ENCODE measurements at regions not wholly inside any gene's neighbourhood (a gene's known extent, or its start where the extent isn't known, plus 50 kb on each side); places are given as distances from the start of the nearest gene placed in this dataset.

GRCh38 chr1:239232921-239233320, 153.4 kb upstream of the CHRM3 start (continued):
- TF ChIP-seq SLC30A9 (CRISPR knock-in tag; IDR thresholded peaks at IDR 0.05), result no peak
- TF ChIP-seq PHTF2 (CRISPR knock-in tag; IDR thresholded peaks at IDR 0.05), result no peak
- TF ChIP-seq MCM2 (IDR thresholded peaks at IDR 0.05; ENCODE audit: low read depth), result no peak
- no peak for TF ChIP-seq ZNF398 (CRISPR knock-in tag; IDR thresholded peaks at IDR 0.05)
- no peak for TF ChIP-seq HCFC1 (IDR thresholded peaks at IDR 0.05; ENCODE audit: low read depth, low read length)

GRCh38 chr1:239228451-239228850, 157.9 kb upstream of the CHRM3 start:
- H3K36me3 ChIP-seq (ENCODE audit: control insufficient read depth, insufficient read depth, low read length), result no peaks in the 10 kb centered on the region
- no peak for ATAC-seq
- no peaks in the 10 kb centered on the region for H3K9me1 ChIP-seq (ENCODE audit: control insufficient read depth, insufficient read depth, low read length)
- H3K27me3 ChIP-seq (ENCODE audit: control insufficient read depth in 2 of 2, insufficient read depth in 2 of 2, low read length in 2 of 2), result no peaks in the 10 kb centered on the region
- no peak for FAIRE-seq
- in situ Hi-C loops (cut with MboI) (no loop called here), intact Hi-C loops (cut with micrococcal nuclease) (no loop called here)
- no peaks in the 10 kb centered on the region for H3K4me1 ChIP-seq (replicated peaks in 1 of 2; ENCODE audit: control insufficient read depth in 2 of 2, insufficient read depth in 2 of 2, low read length in 2 of 2)
- no peaks in the 10 kb centered on the region for H4K20me1 ChIP-seq (replicated peaks; ENCODE audit: control insufficient read depth, insufficient read depth, low read length)
- no peak overlapping the region for H2AFZ ChIP-seq (ENCODE audit: low read depth, low read length)
- TF ChIP-seq ATF2 (CRISPR knock-in tag; IDR thresholded peaks at IDR 0.05), result no peak
- no peak for TF ChIP-seq RBM25 (IDR thresholded peaks at IDR 0.05; ENCODE audit: low read depth, low read length, severe bottlenecking)
- TF ChIP-seq BCLAF1 (IDR thresholded peaks at IDR 0.05; ENCODE audit: borderline replicate concordance in 1 of 2, control insufficient read depth in 1 of 2, low read depth in 2 of 2, low read length in 1 of 2), result no peak
- no peak for TF ChIP-seq ZNF140 (CRISPR knock-in tag; IDR thresholded peaks at IDR 0.05)
- TF ChIP-seq HNRNPH1 (optimal IDR thresholded peaks at IDR 0.05; ENCODE audit: low read depth, low read length), result no peak
- no peak overlapping the region for H3K27ac ChIP-seq (ENCODE audit: extremely low read depth, low read depth, low read length)
- no peak overlapping the region for H3K4me3 ChIP-seq
- H3K9me3 ChIP-seq (replicated peaks; ENCODE audit: control insufficient read depth, insufficient read depth, low read depth, low read length), result no peaks in the 10 kb centered on the region; the same call in 1 of the 2 replicates
- H3K4me2 ChIP-seq (ENCODE audit: insufficient read depth, low read length), result no peak overlapping the region
- no peak overlapping the region for H3K9ac ChIP-seq (ENCODE audit: insufficient read depth in 1 of 2, low read depth in 2 of 2, low read length in 2 of 2)
- CTCF ChIA-PET (ENCODE audit: low intra/inter-chr PET ratio), result no interaction called here
- H3K79me2 ChIP-seq (ENCODE audit: control insufficient read depth, insufficient read depth, low read length), result no peaks in the 10 kb centered on the region
- DNase-seq (ENCODE audit: extremely low read depth in 1 of 4, low spot score in 3 of 4), result no peak
- BruUV-seq (replicated peaks), result no TSS peak
- POLR2A ChIA-PET, result no interaction called here

Measured in K562 (cell line).